HepG2 (cell line): ENCODE measurements at regions not wholly inside any gene's neighbourhood (a gene's known extent, or its start where the extent isn't known, plus 50 kb on each side); places are given as distances from the start of the nearest gene placed in this dataset.
A peak's percentile ranks its signal among the peaks of the same experiment; 100 is the strongest.

ENCODE experiments used
- ATAC-seq: fragments of 200-7000 bp; cut with Tn5 transposase; 3 replicates; pipeline ENCODE4 v1.9.1; 2020; ENCODE audit warnings: mild to moderate bottlenecking, moderate library complexity
- BruUV-seq: library from RNA; stranded (reverse); fragments of 400-500 nt; replicated peaks from 2 replicates; lab custom pipeline; 2021; lab: Mats Ljungman, UMichigan
- CTCF ChIA-PET: fragments of 300-600 bp; formaldehyde crosslinking; extraction: SDS; loops from one replicate; lab custom pipeline; 2021; ENCODE audit warnings: low total read pairs, inconsistent platforms, low intra/inter-chr PET ratio; lab: Yijun Ruan, JAX
- POLR2A ChIA-PET: fragments of 350-600 bp; sonication (Branson Sonifier 250); formaldehyde crosslinking; loops from one replicate; lab custom pipeline; 2020; ENCODE audit warnings: antibody characterized with exemption, inconsistent platforms; lab: Yijun Ruan, JAX
- DNase-seq: peaks from one replicate; pipeline ENCODE4 v3.0.0-alpha.2; 2015; ENCODE audit warnings: low spot score
- FAIRE-seq: peaks from 3 replicates; lab custom pipeline; 2011; peaks lifted over from hg19 to GRCh38; lab: Jason Lieb, UNC
- H2AFZ ChIP-seq: one replicate; pipeline ENCODE4 v1.6.1; 2011; ENCODE audit warnings: low read length, inconsistent platforms
- H3K27ac ChIP-seq: fragments of 300-600 bp; 3 replicates; pipeline ENCODE4 v1.8.0; 2011; ENCODE audit warnings: mixed run types, mild to moderate bottlenecking, mixed read lengths, low read length, inconsistent platforms; ENCODE audit not compliant: insufficient read depth; ENCODE audit errors: extremely low read length
- H3K27me3 ChIP-seq, 2 experiments: fragments of 200-600 bp in 1 of 2; 2 replicates in 1 of 2; 3 replicates in 1 of 2; pipeline versions ENCODE4 v1.6.0 to v1.8.0; 2011; ENCODE audit warnings: low read length in 2 of 2, mild to moderate bottlenecking in 2 of 2, moderate library complexity in 2 of 2, inconsistent platforms in 1 of 2; ENCODE audit not compliant: insufficient read depth in 2 of 2, control insufficient read depth in 1 of 2
- H3K36me3 ChIP-seq, 2 experiments: fragments of 200-600 bp in 1 of 2; replicated peaks in 1 of 2; 2 replicates in 1 of 2; 3 replicates in 1 of 2; pipeline versions ENCODE4 v1.5.1 to v1.8.0; 2011; ENCODE audit warnings: low read length in 2 of 2, inconsistent platforms in 1 of 2; ENCODE audit not compliant: insufficient read depth in 2 of 2, control insufficient read depth in 1 of 2
- H3K4me1 ChIP-seq: 2 replicates; pipeline ENCODE4 v1.5.1; 2012; ENCODE audit warnings: low read length, inconsistent platforms; ENCODE audit not compliant: insufficient read depth
- H3K4me2 ChIP-seq: 2 replicates; pipeline ENCODE4 v1.6.0; 2011; ENCODE audit warnings: low read depth, low read length, inconsistent platforms
- H3K4me3 ChIP-seq, 3 experiments: fragments of 200-600 bp in 1 of 3; sonication (generic), shearing (Covaris generic) in 1 of 3; replicated peaks in 1 of 3; 2 replicates each; pipeline ENCODE4 v1.5.1; 2011 to 2016; ENCODE audit warnings: low read length in 3 of 3, inconsistent platforms in 2 of 3, low read depth in 2 of 3, mild to moderate bottlenecking in 2 of 3, control low read depth in 1 of 3, mixed read lengths in 1 of 3; ENCODE audit not compliant: insufficient read depth in 1 of 3
- H3K79me2 ChIP-seq: one replicate; pipeline ENCODE4 v1.6.1; 2011; ENCODE audit warnings: low read length, inconsistent platforms; ENCODE audit not compliant: insufficient read depth
- H3K9ac ChIP-seq: 2 replicates; pipeline ENCODE4 v1.6.0; 2011; ENCODE audit warnings: mild to moderate bottlenecking, low read depth, low read length, inconsistent platforms; ENCODE audit not compliant: insufficient read depth
- H3K9me3 ChIP-seq: 2 replicates; pipeline ENCODE4 v1.5.1; 2012; ENCODE audit warnings: mild to moderate bottlenecking, low read length
- H4K20me1 ChIP-seq: 2 replicates; pipeline ENCODE4 v1.6.0; 2011; ENCODE audit warnings: inconsistent platforms, mild to moderate bottlenecking, low read length, moderate library complexity; ENCODE audit not compliant: insufficient read depth
- JUND ChIP-seq: sonication (generic); formaldehyde crosslinking; IDR thresholded peaks from 2 replicates; pipeline ENCODE4 v1.8.0; 2022; ENCODE audit warnings: mild to moderate bottlenecking, missing genetic modification reagents
- RERE ChIP-seq: IDR thresholded peaks from 2 replicates; pipeline ENCODE4 v1.6.1; 2016; ENCODE audit warnings: low read depth, missing genetic modification reagents, missing compliant biosample characterization
- ZMAT5 ChIP-seq: sonication (generic); formaldehyde crosslinking; IDR thresholded peaks from 2 replicates; pipeline ENCODE4 v1.5.0; 2020; ENCODE audit warnings: mild to moderate bottlenecking, low read depth, missing genetic modification reagents, borderline replicate concordance
- ZNF570 ChIP-seq: sonication (generic); formaldehyde crosslinking; IDR thresholded peaks from 2 replicates; pipeline ENCODE4 v1.4.0; 2020; ENCODE audit warnings: mild to moderate bottlenecking, missing genetic modification reagents, borderline replicate concordance
- ZNF660 ChIP-seq: sonication (generic); formaldehyde crosslinking; IDR thresholded peaks from 2 replicates; pipeline ENCODE4 v1.5.1; 2020; ENCODE audit warnings: mild to moderate bottlenecking, low read depth, missing genetic modification reagents, borderline replicate concordance
- ZNF839 ChIP-seq: sonication (generic); formaldehyde crosslinking; IDR thresholded peaks from 2 replicates; pipeline ENCODE4 v1.4.0; 2020; ENCODE audit warnings: missing genetic modification reagents, mild to moderate bottlenecking, borderline replicate concordance
- ZXDC ChIP-seq: sonication (generic); formaldehyde crosslinking; IDR thresholded peaks from 2 replicates; pipeline ENCODE4 v1.5.0; 2020; ENCODE audit warnings: mild to moderate bottlenecking, missing genetic modification reagents
- WGBS: methylation state at CpG from one replicate; pipeline ENCODE4 v1.1.6; 2017; ENCODE audit warnings: low lambda C conversion rate; 5-methylcytosine and 5-hydroxymethylcytosine counted together
- in situ Hi-C: cut with HindIII; loops from 2 replicates; pipeline ENCODE4 v1.10.0; 2017; ENCODE audit warnings: low pct_unique_long_range_greater_than_20kb; ENCODE audit not compliant: extremely low pct_ligation_motif_present
- intact Hi-C: fragments of 100-400 bp; cut with micrococcal nuclease; formaldehyde crosslinking; loops from one replicate; pipeline ENCODE4 v1.10.0; 2022; ENCODE audit not compliant: unreplicated experiment
- TF ChIP-seq, protein P1 (sequence below): sonication (generic); formaldehyde crosslinking; IDR thresholded peaks from 2 replicates; pipeline ENCODE4 v1.4.0; 2020; ENCODE audit warnings: mild to moderate bottlenecking, missing genetic modification reagents

GRCh38 chr3:70532806-70533205, 220.4 kb upstream of the MDFIC2 start (continued):
- no peak for TF ChIP-seq ZNF839 (CRISPR knock-in tag)
- TF ChIP-seq JUND: no peak
- no peak for TF ChIP-seq ZNF570
- TF ChIP-seq ZNF660: no peak
- TF ChIP-seq ZXDC (CRISPR knock-in tag): no peak

- no peaks in the 10 kb centered on the region for H3K9me3 ChIP-seq
- no peaks in the 10 kb centered on the region for H4K20me1 ChIP-seq
- in situ Hi-C loops (no loop called here), intact Hi-C loops (loop anchor here (1.0 kb wide), 3 partner anchors 1054 to 1149 kb away; no protein-coding TSS in a partner anchor)
- ChIA-PET POLR2A (no interaction called here), CTCF (interaction anchor here (1.6 kb wide), 1 partner anchor 1121 kb away, joined by 10 read pairs; no protein-coding TSS in a partner anchor)
- peaks cover 0 to 1% of the 10 kb centered on the region in 2 experiments; a peak in 1 of 5 replicates for H3K27me3 ChIP-seq
- no peaks in the 10 kb centered on the region for H3K4me1 ChIP-seq
- no peak overlapping the region for H3K27ac ChIP-seq
- BruUV-seq: no TSS peak
- DNase-seq: no peak
- H3K4me3 ChIP-seq: no peak overlapping the region
- H3K4me2 ChIP-seq: no peak overlapping the region
- no peak for FAIRE-seq
- H3K79me2 ChIP-seq: no peaks in the 10 kb centered on the region
- 22% methylated on average over 9 of the region's 10 CpGs for WGBS
- no peaks in the 10 kb centered on the region for H3K36me3 ChIP-seq
- no peak overlapping the region for H3K9ac ChIP-seq
- no peak overlapping the region for H2AFZ ChIP-seq
- ATAC-seq: peak; percentile 48; the same call in 2 of the 3 replicates
- TF ChIP-seq RERE (no peak), ZMAT5 (no peak)
- TF ChIP-seq, protein P1, sequence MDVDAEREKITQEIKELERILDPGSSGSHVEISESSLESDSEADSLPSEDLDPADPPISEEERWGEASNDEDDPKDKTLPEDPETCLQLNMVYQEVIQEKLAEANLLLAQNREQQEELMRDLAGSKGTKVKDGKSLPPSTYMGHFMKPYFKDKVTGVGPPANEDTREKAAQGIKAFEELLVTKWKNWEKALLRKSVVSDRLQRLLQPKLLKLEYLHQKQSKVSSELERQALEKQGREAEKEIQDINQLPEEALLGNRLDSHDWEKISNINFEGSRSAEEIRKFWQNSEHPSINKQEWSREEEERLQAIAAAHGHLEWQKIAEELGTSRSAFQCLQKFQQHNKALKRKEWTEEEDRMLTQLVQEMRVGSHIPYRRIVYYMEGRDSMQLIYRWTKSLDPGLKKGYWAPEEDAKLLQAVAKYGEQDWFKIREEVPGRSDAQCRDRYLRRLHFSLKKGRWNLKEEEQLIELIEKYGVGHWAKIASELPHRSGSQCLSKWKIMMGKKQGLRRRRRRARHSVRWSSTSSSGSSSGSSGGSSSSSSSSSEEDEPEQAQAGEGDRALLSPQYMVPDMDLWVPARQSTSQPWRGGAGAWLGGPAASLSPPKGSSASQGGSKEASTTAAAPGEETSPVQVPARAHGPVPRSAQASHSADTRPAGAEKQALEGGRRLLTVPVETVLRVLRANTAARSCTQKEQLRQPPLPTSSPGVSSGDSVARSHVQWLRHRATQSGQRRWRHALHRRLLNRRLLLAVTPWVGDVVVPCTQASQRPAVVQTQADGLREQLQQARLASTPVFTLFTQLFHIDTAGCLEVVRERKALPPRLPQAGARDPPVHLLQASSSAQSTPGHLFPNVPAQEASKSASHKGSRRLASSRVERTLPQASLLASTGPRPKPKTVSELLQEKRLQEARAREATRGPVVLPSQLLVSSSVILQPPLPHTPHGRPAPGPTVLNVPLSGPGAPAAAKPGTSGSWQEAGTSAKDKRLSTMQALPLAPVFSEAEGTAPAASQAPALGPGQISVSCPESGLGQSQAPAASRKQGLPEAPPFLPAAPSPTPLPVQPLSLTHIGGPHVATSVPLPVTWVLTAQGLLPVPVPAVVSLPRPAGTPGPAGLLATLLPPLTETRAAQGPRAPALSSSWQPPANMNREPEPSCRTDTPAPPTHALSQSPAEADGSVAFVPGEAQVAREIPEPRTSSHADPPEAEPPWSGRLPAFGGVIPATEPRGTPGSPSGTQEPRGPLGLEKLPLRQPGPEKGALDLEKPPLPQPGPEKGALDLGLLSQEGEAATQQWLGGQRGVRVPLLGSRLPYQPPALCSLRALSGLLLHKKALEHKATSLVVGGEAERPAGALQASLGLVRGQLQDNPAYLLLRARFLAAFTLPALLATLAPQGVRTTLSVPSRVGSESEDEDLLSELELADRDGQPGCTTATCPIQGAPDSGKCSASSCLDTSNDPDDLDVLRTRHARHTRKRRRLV (CRISPR knock-in tag): no peak
These were observed 219.5 kb upstream of the MDFIC2 start for GRCh38 chr3:70531838-70532489.
